MG63 (cell line): ENCODE measurements at regions not wholly inside any gene's neighbourhood (a gene's known extent, or its start where the extent isn't known, plus 50 kb on each side); places are given as distances from the start of the nearest gene placed in this dataset.

Source experiments
- DNase-seq: peaks from one replicate; pipeline ENCODE4 v3.0.0-alpha.2; 2020
- H3K27me3 ChIP-seq: fragments of 250-450 bp; sonication (Bioruptor Pico); 2 replicates; pipeline ENCODE4 v1.5.1; 2020; ENCODE audit warnings: mild to moderate bottlenecking, moderate library complexity
- H3K36me3 ChIP-seq: fragments of 250-450 bp; sonication (Bioruptor Pico); 2 replicates; pipeline ENCODE4 v1.5.1; 2020; ENCODE audit warnings: mild to moderate bottlenecking, moderate library complexity
- H3K4me3 ChIP-seq: fragments of 250-450 bp; sonication (Bioruptor Pico); 2 replicates; pipeline ENCODE4 v1.5.1; 2020; ENCODE audit warnings: mild to moderate bottlenecking, moderate library complexity
- H3K9me3 ChIP-seq: fragments of 250-450 bp; sonication (Bioruptor Pico); 2 replicates; pipeline ENCODE4 v1.5.1; 2020; ENCODE audit warnings: mild to moderate bottlenecking, moderate library complexity

GRCh38 chr21:14875704-14876523 is 188.9 kb downstream of the NRIP1 start:
- H3K4me3 ChIP-seq: no peak overlapping the region
- no peaks in the 10 kb centered on the region for H3K27me3 ChIP-seq
- no peaks in the 10 kb centered on the region for H3K9me3 ChIP-seq
- H3K36me3 ChIP-seq: no peaks in the 10 kb centered on the region
- DNase-seq: no peak

GRCh38 chr21:14875186-14875585 is 189.6 kb downstream of the NRIP1 start:
- H3K36me3 ChIP-seq: no peaks in the 10 kb centered on the region
- no peak overlapping the region for H3K4me3 ChIP-seq
- no peaks in the 10 kb centered on the region for H3K9me3 ChIP-seq
- no peaks in the 10 kb centered on the region for H3K27me3 ChIP-seq
- no peak for DNase-seq

GRCh38 chr21:14874379-14874778 is 190.4 kb downstream of the NRIP1 start:
- H3K9me3 ChIP-seq: no peaks in the 10 kb centered on the region
- no peak for DNase-seq
- no peaks in the 10 kb centered on the region for H3K36me3 ChIP-seq
- no peak overlapping the region for H3K4me3 ChIP-seq
- H3K27me3 ChIP-seq: no peaks in the 10 kb centered on the region

- Histone ChIP-seq H3K9me3 (no peaks in the 10 kb centered on the region), H3K4me3 (no peak overlapping the region), H3K27me3 (no peaks in the 10 kb centered on the region), H3K36me3 (no peaks in the 10 kb centered on the region)
- DNase-seq: no peak
Measured at GRCh38 chr21:14871861-14872260, 192.9 kb downstream of the NRIP1 start.

- Histone ChIP-seq H3K4me3 (no peak overlapping the region), H3K9me3 (no peaks in the 10 kb centered on the region), H3K36me3 (no peaks in the 10 kb centered on the region), H3K27me3 (no peaks in the 10 kb centered on the region)
- DNase-seq: no peak
Measured at GRCh38 chr21:14870853-14871149, 194.0 kb downstream of the NRIP1 start.

GRCh38 chr21:14869984-14870852 is 194.6 kb downstream of the NRIP1 start:
- Histone ChIP-seq H3K9me3 (no peaks in the 10 kb centered on the region), H3K36me3 (no peaks in the 10 kb centered on the region), H3K27me3 (no peaks in the 10 kb centered on the region), H3K4me3 (no peak overlapping the region)
- no peak for DNase-seq

GRCh38 chr21:14866859-14867765 is 197.7 kb downstream of the NRIP1 start:
- Histone ChIP-seq H3K4me3 (no peak overlapping the region), H3K9me3 (no peaks in the 10 kb centered on the region), H3K36me3 (no peaks in the 10 kb centered on the region), H3K27me3 (no peaks in the 10 kb centered on the region)
- no peak for DNase-seq

GRCh38 chr21:14864211-14865021 is 200.4 kb downstream of the NRIP1 start:
- Histone ChIP-seq H3K4me3 (no peak overlapping the region), H3K9me3 (no peaks in the 10 kb centered on the region), H3K27me3 (no peaks in the 10 kb centered on the region), H3K36me3 (no peaks in the 10 kb centered on the region)
- peak; percentile 36 for DNase-seq

GRCh38 chr21:14863745-14864210 is 201.0 kb downstream of the NRIP1 start:
- no peak overlapping the region for H3K4me3 ChIP-seq
- H3K9me3 ChIP-seq: no peaks in the 10 kb centered on the region
- H3K36me3 ChIP-seq: no peaks in the 10 kb centered on the region
- DNase-seq: no peak
- H3K27me3 ChIP-seq: no peaks in the 10 kb centered on the region

GRCh38 chr21:14862794-14863720 is 201.7 kb downstream of the NRIP1 start:
- H3K4me3 ChIP-seq: no peak overlapping the region
- H3K36me3 ChIP-seq: no peaks in the 10 kb centered on the region
- no peak for DNase-seq
- no peaks in the 10 kb centered on the region for H3K9me3 ChIP-seq
- H3K27me3 ChIP-seq: no peaks in the 10 kb centered on the region

- no peaks in the 10 kb centered on the region for H3K9me3 ChIP-seq
- no peaks in the 10 kb centered on the region for H3K36me3 ChIP-seq
- H3K27me3 ChIP-seq: no peaks in the 10 kb centered on the region
- no peak overlapping the region for H3K4me3 ChIP-seq
- DNase-seq: no peak
Measured at GRCh38 chr21:14858311-14858710, 206.5 kb downstream of the NRIP1 start.

GRCh38 chr21:14857529-14857928 is 207.3 kb downstream of the NRIP1 start:
- no peaks in the 10 kb centered on the region for H3K9me3 ChIP-seq
- no peak for DNase-seq
- H3K4me3 ChIP-seq: no peak overlapping the region
- H3K27me3 ChIP-seq: no peaks in the 10 kb centered on the region
- no peaks in the 10 kb centered on the region for H3K36me3 ChIP-seq

- Histone ChIP-seq H3K4me3 (no peak overlapping the region), H3K27me3 (no peaks in the 10 kb centered on the region), H3K36me3 (no peaks in the 10 kb centered on the region), H3K9me3 (no peaks in the 10 kb centered on the region)
- no peak for DNase-seq
Measured at GRCh38 chr21:14850394-14850793, 214.4 kb downstream of the NRIP1 start.

GRCh38 chr21:14846621-14847020 is 218.2 kb downstream of the NRIP1 start:
- no peaks in the 10 kb centered on the region for H3K36me3 ChIP-seq
- no peak for DNase-seq
- H3K9me3 ChIP-seq: no peaks in the 10 kb centered on the region
- no peak overlapping the region for H3K4me3 ChIP-seq
- no peaks in the 10 kb centered on the region for H3K27me3 ChIP-seq

- H3K9me3 ChIP-seq: no peaks in the 10 kb centered on the region
- no peak overlapping the region for H3K4me3 ChIP-seq
- H3K27me3 ChIP-seq: no peaks in the 10 kb centered on the region
- no peaks in the 10 kb centered on the region for H3K36me3 ChIP-seq
- no peak for DNase-seq
Measured at GRCh38 chr21:14844001-14844400, 220.8 kb downstream of the NRIP1 start.
